ENCODE measurements at regions not wholly inside any gene's neighbourhood (a gene's known extent, or its start where the extent isn't known, plus 50 kb on each side); places are given as distances from the start of the nearest gene placed in this dataset.

DNA sequence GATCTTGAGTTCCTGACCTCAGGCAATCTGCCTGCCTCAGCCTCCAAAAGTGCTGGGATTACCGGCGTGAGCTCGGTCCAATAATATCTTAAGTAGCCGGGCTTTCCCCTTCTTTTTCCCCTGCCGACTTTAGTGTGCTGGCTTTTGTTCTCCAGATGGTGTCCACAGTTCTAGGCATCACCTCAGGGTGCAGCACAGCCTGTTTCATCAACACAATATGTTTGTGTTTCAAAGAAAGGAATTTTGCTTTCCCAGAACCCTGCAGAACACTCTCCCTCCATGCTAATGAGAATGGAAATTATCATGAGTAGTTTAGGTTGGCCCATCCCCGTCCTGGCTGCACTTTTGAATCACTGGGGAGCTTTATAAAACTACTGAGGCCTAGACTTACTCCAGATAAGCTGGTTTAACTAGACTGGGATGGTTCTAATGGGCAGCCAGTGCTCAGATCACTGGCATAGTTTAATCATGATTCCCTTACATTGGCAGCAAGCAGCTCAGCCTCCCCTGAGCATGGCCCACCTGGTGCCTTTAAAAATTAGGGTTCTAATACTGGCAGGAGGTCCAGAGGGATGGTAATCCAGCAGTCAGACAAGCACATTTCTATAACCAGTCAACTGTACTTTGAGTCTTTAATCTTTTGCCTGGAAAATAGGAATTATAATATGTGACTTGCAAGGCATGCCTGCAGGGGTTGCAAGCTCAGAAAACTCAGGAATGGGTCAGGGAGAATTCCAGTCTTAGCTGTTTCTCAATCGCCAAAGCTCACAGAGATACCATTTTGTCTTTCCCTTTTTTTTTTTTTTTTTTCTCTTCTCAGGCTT lies 127.6 kb upstream of the RASGRP1 start:
- Histone ChIP-seq H3K4me3 (ENCODE audit: low read length) (peak overlapping the region; percentile 9), H3K27me3 (ENCODE audit: low read depth, low read length) (no peaks in the 10 kb centered on the region), H4K20me1 (ENCODE audit: insufficient read depth, low read length) (no peaks in the 10 kb centered on the region), H3K9me3 (ENCODE audit: insufficient read depth, low read length) (no peaks in the 10 kb centered on the region), H3K79me2 (ENCODE audit: low read length) (no peaks in the 10 kb centered on the region), H2AFZ (ENCODE audit: low read depth, low read length) (0 out of 2 replicates have a peak overlapping the region, but pooled peaks have one; percentile 15), H3K27ac (ENCODE audit: low read length) (peak overlapping the region; percentile 92), H3K4me2 (ENCODE audit: low read length) (peak overlapping the region; percentile 77), H3K9ac (ENCODE audit: low read length) (peak overlapping the region; percentile 77), H3K4me1 (ENCODE audit: low read length) (peaks cover 99% of the 10 kb centered on the region), H3K36me3 (replicated peaks; ENCODE audit: low read depth, low read length) (peaks cover 3% of the 10 kb centered on the region)
- no peak for TF ChIP-seq EZH2phosphoT487 (IDR thresholded peaks at IDR 0.05; ENCODE audit: low read depth)
- TF ChIP-seq, protein P1, sequence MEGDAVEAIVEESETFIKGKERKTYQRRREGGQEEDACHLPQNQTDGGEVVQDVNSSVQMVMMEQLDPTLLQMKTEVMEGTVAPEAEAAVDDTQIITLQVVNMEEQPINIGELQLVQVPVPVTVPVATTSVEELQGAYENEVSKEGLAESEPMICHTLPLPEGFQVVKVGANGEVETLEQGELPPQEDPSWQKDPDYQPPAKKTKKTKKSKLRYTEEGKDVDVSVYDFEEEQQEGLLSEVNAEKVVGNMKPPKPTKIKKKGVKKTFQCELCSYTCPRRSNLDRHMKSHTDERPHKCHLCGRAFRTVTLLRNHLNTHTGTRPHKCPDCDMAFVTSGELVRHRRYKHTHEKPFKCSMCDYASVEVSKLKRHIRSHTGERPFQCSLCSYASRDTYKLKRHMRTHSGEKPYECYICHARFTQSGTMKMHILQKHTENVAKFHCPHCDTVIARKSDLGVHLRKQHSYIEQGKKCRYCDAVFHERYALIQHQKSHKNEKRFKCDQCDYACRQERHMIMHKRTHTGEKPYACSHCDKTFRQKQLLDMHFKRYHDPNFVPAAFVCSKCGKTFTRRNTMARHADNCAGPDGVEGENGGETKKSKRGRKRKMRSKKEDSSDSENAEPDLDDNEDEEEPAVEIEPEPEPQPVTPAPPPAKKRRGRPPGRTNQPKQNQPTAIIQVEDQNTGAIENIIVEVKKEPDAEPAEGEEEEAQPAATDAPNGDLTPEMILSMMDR (IDR thresholded peaks at IDR 0.05; ENCODE audit: low read depth, low read length), result no peak

- no peaks in the 10 kb centered on the region for H3K9me3 ChIP-seq (ENCODE audit: insufficient read depth, low read length)
- H3K79me2 ChIP-seq (ENCODE audit: low read length), result no peaks in the 10 kb centered on the region
- no peak for TF ChIP-seq EZH2phosphoT487 (IDR thresholded peaks at IDR 0.05; ENCODE audit: low read depth)
- TF ChIP-seq, protein P1 (IDR thresholded peaks at IDR 0.05; ENCODE audit: low read depth, low read length), result no peak
- no peak overlapping the region for H3K4me3 ChIP-seq (ENCODE audit: low read length)
- peaks cover 99% of the 10 kb centered on the region for H3K4me1 ChIP-seq (ENCODE audit: low read length)
- H3K27me3 ChIP-seq (ENCODE audit: low read depth, low read length), result no peaks in the 10 kb centered on the region
- H3K36me3 ChIP-seq (replicated peaks; ENCODE audit: low read depth, low read length), result peaks cover 3% of the 10 kb centered on the region
- H4K20me1 ChIP-seq (ENCODE audit: insufficient read depth, low read length), result no peaks in the 10 kb centered on the region
- H2AFZ ChIP-seq (ENCODE audit: low read depth, low read length), result no peak overlapping the region
- peak overlapping the region; percentile 77; the same call in 1 of the 2 replicates for H3K9ac ChIP-seq (ENCODE audit: low read length)
- H3K4me2 ChIP-seq (ENCODE audit: low read length), result peak overlapping the region; percentile 77
- H3K27ac ChIP-seq (ENCODE audit: low read length), result peak overlapping the region; percentile 92
Measured at GRCh38 chr15:38692789-38693062, 128.1 kb upstream of the RASGRP1 start.

DNA sequence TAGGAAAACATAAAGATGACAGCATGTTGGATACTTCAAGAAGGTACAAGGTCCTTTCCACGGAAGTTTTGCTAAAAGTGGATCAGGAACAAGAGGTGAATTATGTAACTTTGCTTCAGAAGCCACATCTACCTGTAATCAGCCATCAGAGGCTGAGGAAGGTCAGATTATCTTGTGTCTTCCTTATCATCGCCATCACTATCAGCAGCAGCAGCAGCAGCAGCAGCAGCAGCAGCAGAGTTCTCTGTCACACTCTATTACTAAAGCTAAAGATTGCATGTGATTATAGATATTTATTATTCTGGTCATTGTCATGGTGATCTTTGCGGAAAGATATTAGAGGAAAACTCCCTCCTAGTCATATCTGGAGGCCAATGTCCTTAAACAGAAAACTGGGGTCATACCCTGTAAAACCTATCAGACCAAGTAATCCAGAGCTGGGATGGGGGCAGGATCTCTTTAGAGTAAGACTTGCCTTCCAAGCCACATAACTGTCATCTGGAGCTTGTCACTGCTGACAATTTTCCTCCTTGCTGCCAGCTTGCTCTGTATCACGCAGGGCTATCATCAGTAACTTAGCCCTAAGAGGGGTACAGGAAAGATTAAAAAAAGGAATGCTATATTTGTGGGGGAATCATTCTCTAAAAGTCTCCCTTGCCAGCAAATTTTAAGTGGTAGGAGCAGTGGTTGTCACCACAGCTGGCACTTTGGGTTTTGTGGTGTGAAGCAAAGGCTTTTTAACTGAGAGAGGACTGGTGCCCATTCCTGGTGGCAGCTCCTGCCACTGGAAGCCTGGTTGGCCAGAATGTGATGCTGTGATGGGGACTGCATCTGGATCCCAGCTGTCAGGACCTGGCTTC lies 130.9 kb upstream of the RASGRP1 start:
- TF ChIP-seq, protein P1 (IDR thresholded peaks at IDR 0.05; ENCODE audit: low read depth, low read length), result no peak
- TF ChIP-seq EZH2phosphoT487 (IDR thresholded peaks at IDR 0.05; ENCODE audit: low read depth), result no peak
- peak overlapping the region; percentile 52 for H3K4me2 ChIP-seq (ENCODE audit: low read length)
- H3K36me3 ChIP-seq (replicated peaks; ENCODE audit: low read depth, low read length), result peaks cover 3% of the 10 kb centered on the region
- H3K4me1 ChIP-seq (ENCODE audit: low read length), result peaks cover 94% of the 10 kb centered on the region
- no peaks in the 10 kb centered on the region for H4K20me1 ChIP-seq (ENCODE audit: insufficient read depth, low read length)
- no peaks in the 10 kb centered on the region for H3K27me3 ChIP-seq (ENCODE audit: low read depth, low read length)
- H3K9me3 ChIP-seq (ENCODE audit: insufficient read depth, low read length), result no peaks in the 10 kb centered on the region
- H3K4me3 ChIP-seq (ENCODE audit: low read length), result peak overlapping the region; percentile 17; the same call in 1 of the 2 replicates
- H2AFZ ChIP-seq (ENCODE audit: low read depth, low read length), result peak overlapping the region; percentile 19; the same call in 1 of the 2 replicates
- no peaks in the 10 kb centered on the region for H3K79me2 ChIP-seq (ENCODE audit: low read length)
- peak overlapping the region; percentile 64 for H3K9ac ChIP-seq (ENCODE audit: low read length)
- H3K27ac ChIP-seq (ENCODE audit: low read length), result peak overlapping the region; percentile 92

Data from OCI-LY3 (cell line).